Epithelial cell of proximal tubule (primary cell): ENCODE measurements at regions not wholly inside any gene's neighbourhood (a gene's known extent, or its start where the extent isn't known, plus 50 kb on each side); places are given as distances from the start of the nearest gene placed in this dataset.
"Not testable (repeated sequence)": the region's sequence is repeated elsewhere in the genome, so short reads cannot be mapped to it uniquely, and the experiment has no call there.

ENCODE experiments used
- DNase-seq: peaks from one replicate; pipeline ENCODE4 v3.0.0-alpha.2; 2011; ENCODE audit warnings: low read depth
- H3K4me3 ChIP-seq: 2 replicates; pipeline ENCODE4 v1.5.1; 2011; ENCODE audit warnings: low read depth, mild to moderate bottlenecking, low read length
- TF ChIP-seq, protein P1 (sequence below): conservative IDR thresholded peaks from 2 replicates; pipeline ENCODE4 v1.5.1; 2012; ENCODE audit warnings: low read depth, mild to moderate bottlenecking, low read length

- TF ChIP-seq, protein P1, sequence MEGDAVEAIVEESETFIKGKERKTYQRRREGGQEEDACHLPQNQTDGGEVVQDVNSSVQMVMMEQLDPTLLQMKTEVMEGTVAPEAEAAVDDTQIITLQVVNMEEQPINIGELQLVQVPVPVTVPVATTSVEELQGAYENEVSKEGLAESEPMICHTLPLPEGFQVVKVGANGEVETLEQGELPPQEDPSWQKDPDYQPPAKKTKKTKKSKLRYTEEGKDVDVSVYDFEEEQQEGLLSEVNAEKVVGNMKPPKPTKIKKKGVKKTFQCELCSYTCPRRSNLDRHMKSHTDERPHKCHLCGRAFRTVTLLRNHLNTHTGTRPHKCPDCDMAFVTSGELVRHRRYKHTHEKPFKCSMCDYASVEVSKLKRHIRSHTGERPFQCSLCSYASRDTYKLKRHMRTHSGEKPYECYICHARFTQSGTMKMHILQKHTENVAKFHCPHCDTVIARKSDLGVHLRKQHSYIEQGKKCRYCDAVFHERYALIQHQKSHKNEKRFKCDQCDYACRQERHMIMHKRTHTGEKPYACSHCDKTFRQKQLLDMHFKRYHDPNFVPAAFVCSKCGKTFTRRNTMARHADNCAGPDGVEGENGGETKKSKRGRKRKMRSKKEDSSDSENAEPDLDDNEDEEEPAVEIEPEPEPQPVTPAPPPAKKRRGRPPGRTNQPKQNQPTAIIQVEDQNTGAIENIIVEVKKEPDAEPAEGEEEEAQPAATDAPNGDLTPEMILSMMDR, result no peak
- no peak overlapping the region for H3K4me3 ChIP-seq
- DNase-seq, result no peak
Measured at GRCh38 chr16:59522826-59523225, 788.7 kb upstream of the GOT2 start.

DNA sequence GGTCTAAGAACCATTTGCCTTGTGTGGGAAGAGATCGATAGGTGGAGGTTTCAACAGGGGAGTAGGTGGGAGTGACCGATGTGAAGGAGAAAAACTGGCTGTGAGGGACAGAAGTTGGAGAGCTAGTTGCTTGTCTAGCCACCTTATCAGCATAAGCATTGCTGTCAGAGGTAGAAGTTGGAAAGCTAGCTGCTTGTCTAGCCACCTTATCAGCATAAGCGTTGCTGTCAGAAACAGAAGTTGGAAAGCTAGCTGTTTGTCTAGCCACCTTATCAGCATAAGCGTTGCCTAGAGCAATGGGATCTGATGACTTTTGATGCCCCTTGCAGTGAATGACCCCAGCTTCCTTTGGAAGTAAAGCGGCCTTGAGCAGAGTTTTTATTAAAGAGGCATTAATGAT, 784.6 kb upstream of the GOT2 start:
- DNase-seq, H3K4me3 ChIP-seq: not testable (repeated sequence)

DNA sequence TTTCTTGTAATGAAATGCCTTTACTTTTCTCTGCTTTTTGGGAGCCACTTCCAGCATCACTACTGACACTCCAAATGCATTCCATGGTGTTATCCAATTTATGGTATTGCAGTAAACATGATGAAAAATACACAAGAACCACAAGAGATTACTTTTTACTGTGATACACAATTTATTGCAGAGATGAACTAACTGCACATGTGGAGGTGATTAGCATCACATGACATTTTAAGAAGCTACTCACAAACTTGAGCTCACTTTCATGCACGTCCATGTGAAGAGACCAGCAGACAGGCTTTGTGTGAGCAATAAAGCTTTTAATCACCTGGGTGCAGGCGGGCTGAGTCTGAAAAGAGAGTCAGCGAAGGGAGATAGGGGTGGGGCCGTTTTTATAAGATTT, 780.5 kb upstream of the GOT2 start:
- no peak overlapping the region for H3K4me3 ChIP-seq
- DNase-seq, result no peak
- TF ChIP-seq, protein P1, result no peak

DNA sequence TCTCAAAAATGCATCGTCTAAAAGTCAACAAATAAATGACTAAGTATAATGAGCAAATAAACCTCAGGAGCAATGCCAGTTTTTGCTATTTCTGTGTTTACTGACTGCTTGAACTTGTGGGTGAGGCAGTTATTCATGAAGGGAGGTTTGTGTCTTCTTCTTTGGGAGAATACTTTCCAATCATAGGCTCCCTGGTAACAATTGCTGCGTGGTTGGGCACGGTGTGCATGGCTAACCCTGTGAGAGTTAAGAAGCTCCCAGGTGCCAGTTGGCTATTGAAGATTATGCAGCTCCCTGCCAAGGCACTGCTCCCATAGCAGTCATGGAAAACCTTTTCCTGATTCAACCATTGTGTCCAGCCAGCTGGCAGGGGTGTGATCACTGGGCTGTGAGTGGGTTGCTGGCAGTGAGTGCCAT, 775.9 kb upstream of the GOT2 start:
- DNase-seq, result no peak
- H3K4me3 ChIP-seq, result no peak overlapping the region
- TF ChIP-seq, protein P1, result no peak

GRCh38 chr16:59500601-59501000, 766.5 kb upstream of the GOT2 start:
- TF ChIP-seq, protein P1, result no peak

GRCh38 chr16:59487067-59487466, 753.0 kb upstream of the GOT2 start:
- no peak overlapping the region for H3K4me3 ChIP-seq
- no peak for DNase-seq
- TF ChIP-seq, protein P1, result no peak

More at GRCh38 chr16:59500601-59501000, 766.5 kb upstream of the GOT2 start:
- no peak overlapping the region for H3K4me3 ChIP-seq
- no peak for DNase-seq

DNA sequence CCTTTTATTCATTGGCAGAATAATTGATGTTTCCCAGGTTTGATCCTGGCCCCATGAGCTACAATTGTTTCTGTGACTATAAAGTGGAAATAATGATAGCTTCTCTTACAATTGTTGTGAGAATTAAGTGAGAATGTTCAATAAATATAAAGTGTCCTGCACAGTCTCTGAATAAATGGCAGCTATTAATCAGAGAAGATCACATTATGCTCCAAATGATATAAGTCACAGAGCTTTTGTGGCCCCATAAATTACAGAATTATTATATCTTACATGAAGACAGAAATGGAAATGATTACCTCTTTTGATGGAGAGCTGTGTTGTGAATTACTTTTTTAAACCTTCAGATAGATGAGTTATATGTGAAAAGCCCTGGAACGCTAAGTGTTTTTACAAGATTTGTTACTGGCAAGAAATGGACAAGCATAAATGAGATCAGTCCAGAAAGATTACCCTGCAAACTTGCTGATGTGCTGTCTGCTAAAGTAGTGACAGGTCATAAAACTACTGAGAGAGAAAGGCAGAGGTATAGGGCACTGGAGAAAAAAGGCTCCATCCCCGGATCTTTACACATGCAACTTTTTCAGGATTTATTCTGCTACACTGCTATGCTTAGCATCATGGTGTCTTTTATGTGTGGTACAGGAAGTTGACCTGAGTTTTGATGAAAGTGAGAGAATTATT, 750.9 kb upstream of the GOT2 start:
- TF ChIP-seq, protein P1, result no peak
- H3K4me3 ChIP-seq, result no peak overlapping the region
- DNase-seq, result no peak
